Astrocyte (in vitro differentiated cells and primary cell): ENCODE measurements at regions not wholly inside any gene's neighbourhood (a gene's known extent, or its start where the extent isn't known, plus 50 kb on each side); places are given as distances from the start of the nearest gene placed in this dataset.

Source experiments
- DNase-seq: peaks from one replicate; pipeline ENCODE4 v3.0.0-alpha.2; 2010; ENCODE audit warnings: low read depth
- FAIRE-seq: peaks from 2 replicates; lab custom pipeline; 2011; peaks lifted over from hg19 to GRCh38; lab: Jason Lieb, UNC
- H2AFZ ChIP-seq: 2 replicates; pipeline ENCODE4 v1.6.0; 2012; ENCODE audit warnings: low read depth, low read length, inconsistent platforms
- H3K27ac ChIP-seq: 2 replicates; pipeline ENCODE4 v1.5.1; 2011; ENCODE audit warnings: low read depth, low read length, inconsistent platforms
- H3K27me3 ChIP-seq: 2 replicates; pipeline ENCODE4 v1.6.0; 2011; ENCODE audit warnings: low read length, inconsistent platforms; ENCODE audit not compliant: insufficient read depth
- H3K36me3 ChIP-seq: 2 replicates; pipeline ENCODE4 v1.5.1; 2011; ENCODE audit warnings: low read length, inconsistent platforms; ENCODE audit not compliant: insufficient read depth
- H3K4me1 ChIP-seq: 2 replicates; pipeline ENCODE4 v1.5.1; 2011; ENCODE audit warnings: low read length, inconsistent platforms; ENCODE audit not compliant: insufficient read depth
- H3K4me2 ChIP-seq: 2 replicates; pipeline ENCODE4 v1.6.0; 2012; ENCODE audit warnings: low read length, inconsistent platforms
- H3K4me3 ChIP-seq: 2 replicates; pipeline ENCODE4 v1.5.1; 2011; ENCODE audit warnings: low read depth, mild to moderate bottlenecking, low read length, inconsistent platforms; ENCODE audit not compliant: insufficient read depth
- H3K79me2 ChIP-seq: 2 replicates; pipeline ENCODE4 v1.6.0; 2012; ENCODE audit warnings: mild to moderate bottlenecking, low read length, inconsistent platforms; ENCODE audit not compliant: insufficient read depth
- H3K9ac ChIP-seq: 2 replicates; pipeline ENCODE4 v1.6.0; 2012; ENCODE audit warnings: mild to moderate bottlenecking, low read length, inconsistent platforms
- H3K9me3 ChIP-seq: 2 replicates; pipeline ENCODE4 v1.5.1; 2012; ENCODE audit warnings: low read depth, mild to moderate bottlenecking, low read length, inconsistent platforms; ENCODE audit not compliant: insufficient read depth
- H4K20me1 ChIP-seq: 2 replicates; pipeline ENCODE4 v1.6.0; 2012; ENCODE audit warnings: low read length, inconsistent platforms; ENCODE audit not compliant: insufficient read depth
- H3K27ac Mint-ChIP-seq: one replicate; pipeline ENCODE4 v1.8.0; 2021; ENCODE audit warnings: mild to moderate bottlenecking, mixed read lengths; ENCODE audit not compliant: unreplicated experiment
- H3K27me3 Mint-ChIP-seq: one replicate; pipeline ENCODE4 v1.8.0; 2021; ENCODE audit warnings: low read depth, mixed read lengths; ENCODE audit not compliant: unreplicated experiment
- H3K36me3 Mint-ChIP-seq: one replicate; pipeline ENCODE4 v1.8.0; 2021; ENCODE audit warnings: low read depth, mixed read lengths; ENCODE audit not compliant: unreplicated experiment
- H3K4me1 Mint-ChIP-seq: one replicate; pipeline ENCODE4 v1.8.0; 2021; ENCODE audit warnings: low read depth, mixed read lengths; ENCODE audit not compliant: unreplicated experiment
- H3K4me3 Mint-ChIP-seq: one replicate; pipeline ENCODE4 v1.8.0; 2021; ENCODE audit warnings: mild to moderate bottlenecking, moderate library complexity, mixed read lengths; ENCODE audit not compliant: unreplicated experiment
- H3K9me3 Mint-ChIP-seq: one replicate; pipeline ENCODE4 v1.8.0; 2021; ENCODE audit warnings: mild to moderate bottlenecking, mixed read lengths; ENCODE audit not compliant: unreplicated experiment
- CTCF ChIP-seq: IDR thresholded peaks from 2 replicates; pipeline ENCODE4 v1.5.1; 2011; ENCODE audit warnings: low read depth, mild to moderate bottlenecking, inconsistent platforms, low read length, moderate library complexity; ENCODE audit not compliant: insufficient read depth
- EZH2 ChIP-seq: IDR thresholded peaks from 2 replicates; pipeline ENCODE4 v1.6.1; 2012; ENCODE audit warnings: mild to moderate bottlenecking, low read length, inconsistent platforms; ENCODE audit not compliant: insufficient read depth

DNA sequence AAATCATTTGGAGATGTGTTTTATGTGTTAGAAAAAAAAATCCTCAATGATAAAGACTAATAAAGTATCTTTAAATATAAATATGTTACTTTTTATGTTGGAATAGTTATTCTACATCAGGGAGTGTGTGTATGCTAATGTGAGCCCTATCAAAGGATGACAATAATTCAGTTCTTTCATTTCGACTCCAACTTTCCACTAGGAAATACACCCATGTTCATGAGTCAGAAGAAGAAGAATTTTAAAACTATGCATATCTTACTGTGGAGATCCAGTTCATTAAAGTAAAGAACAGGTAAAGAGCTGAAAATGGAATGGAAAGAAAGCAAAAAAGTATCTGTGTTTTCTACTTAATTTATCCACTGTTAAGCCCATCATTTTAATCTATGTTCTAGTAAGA lies 399.8 kb downstream of the KCNJ2 start:
- H4K20me1 ChIP-seq, result no peaks in the 10 kb centered on the region
- TF ChIP-seq EZH2 (no peak), CTCF (no peak)
- no peak overlapping the region for H3K4me3 ChIP-seq
- no peak for FAIRE-seq
- no peaks in the 10 kb centered on the region for H3K27me3 Mint-ChIP-seq
- no peaks in the 10 kb centered on the region for H3K9me3 ChIP-seq
- no peak overlapping the region for H3K27ac Mint-ChIP-seq
- no peaks in the 10 kb centered on the region for H3K27me3 ChIP-seq
- no peak overlapping the region for H3K27ac ChIP-seq
- no peak overlapping the region for H2AFZ ChIP-seq
- no peaks in the 10 kb centered on the region for H3K4me1 ChIP-seq
- peaks cover 14% of the 10 kb centered on the region for H3K4me1 Mint-ChIP-seq
- H3K79me2 ChIP-seq, result no peaks in the 10 kb centered on the region
- H3K9me3 Mint-ChIP-seq, result no peaks in the 10 kb centered on the region
- H3K9ac ChIP-seq, result no peak overlapping the region
- no peaks in the 10 kb centered on the region for H3K36me3 ChIP-seq
- peak; percentile 27 for DNase-seq
- H3K4me3 Mint-ChIP-seq, result no peak overlapping the region
- no peak overlapping the region for H3K4me2 ChIP-seq
- no peaks in the 10 kb centered on the region for H3K36me3 Mint-ChIP-seq

DNA sequence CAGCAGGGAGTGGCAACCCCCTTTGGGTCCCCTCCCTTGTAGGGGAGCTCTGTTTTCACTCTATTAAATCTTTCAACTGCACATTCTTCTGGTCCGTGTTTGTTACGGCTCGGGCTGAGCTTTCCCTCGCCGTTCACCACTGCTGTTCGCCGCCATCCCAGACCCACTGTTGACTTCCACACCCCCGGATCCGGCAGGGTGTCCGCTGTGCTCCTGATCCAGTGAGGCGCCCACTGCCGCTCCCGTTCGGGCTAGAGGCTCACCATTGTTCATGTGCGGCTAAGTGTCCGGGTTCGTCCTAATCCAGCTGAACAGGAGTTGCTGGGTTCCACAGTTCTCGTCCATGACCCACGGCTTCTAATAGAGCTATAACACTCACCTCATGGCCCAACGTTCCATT lies 408.1 kb downstream of the KCNJ2 start:
- Histone ChIP-seq H3K4me3 (no peak overlapping the region), H3K9ac (no peak overlapping the region), H4K20me1 (no peaks in the 10 kb centered on the region), H3K36me3 (no peaks in the 10 kb centered on the region), H3K4me1 (no peaks in the 10 kb centered on the region), H3K9me3 (no peaks in the 10 kb centered on the region), H3K27me3 (no peaks in the 10 kb centered on the region), H3K4me2 (no peak overlapping the region), H3K79me2 (no peaks in the 10 kb centered on the region), H3K27ac (no peak overlapping the region), H2AFZ (no peak overlapping the region)
- H3K27ac Mint-ChIP-seq, result no peak overlapping the region
- no peaks in the 10 kb centered on the region for H3K4me1 Mint-ChIP-seq
- TF ChIP-seq CTCF (no peak), EZH2 (no peak)
- peaks cover 2% of the 10 kb centered on the region for H3K27me3 Mint-ChIP-seq
- DNase-seq (no peak), FAIRE-seq (no peak)
- no peaks in the 10 kb centered on the region for H3K9me3 Mint-ChIP-seq
- H3K4me3 Mint-ChIP-seq, result no peak overlapping the region
- no peaks in the 10 kb centered on the region for H3K36me3 Mint-ChIP-seq

DNA sequence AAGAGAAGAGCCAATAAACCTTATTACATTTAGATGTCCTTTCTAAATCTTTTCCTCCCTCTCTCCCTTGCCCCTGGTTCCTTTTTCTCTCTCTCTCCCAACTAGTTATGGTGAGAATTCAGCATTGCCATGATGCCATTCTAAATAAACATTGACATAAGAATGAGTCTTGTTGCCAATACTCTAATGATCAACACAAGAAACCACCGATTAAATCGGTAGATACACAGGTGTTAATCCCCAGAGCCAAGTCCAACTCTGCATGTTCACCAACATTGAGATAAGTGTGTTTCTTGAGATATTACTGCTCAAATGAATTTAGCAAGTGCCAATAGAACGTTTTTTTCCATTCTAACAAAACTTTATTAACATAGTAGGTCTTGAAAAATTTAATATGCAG lies 412.1 kb downstream of the KCNJ2 start:
- Mint-ChIP-seq H3K4me3 (no peak overlapping the region), H3K36me3 (no peaks in the 10 kb centered on the region), H3K9me3 (no peaks in the 10 kb centered on the region), H3K27ac (no peak overlapping the region), H3K27me3 (no peaks in the 10 kb centered on the region), H3K4me1 (peaks cover 4% of the 10 kb centered on the region)
- Histone ChIP-seq H3K9ac (no peak overlapping the region), H3K79me2 (no peaks in the 10 kb centered on the region), H3K36me3 (no peaks in the 10 kb centered on the region), H4K20me1 (no peaks in the 10 kb centered on the region), H3K4me1 (no peaks in the 10 kb centered on the region), H3K4me2 (no peak overlapping the region), H3K27me3 (no peaks in the 10 kb centered on the region), H2AFZ (no peak overlapping the region), H3K4me3 (no peak overlapping the region), H3K27ac (no peak overlapping the region), H3K9me3 (no peaks in the 10 kb centered on the region)
- no peak for TF ChIP-seq CTCF
- TF ChIP-seq EZH2, result no peak
- DNase-seq (no peak), FAIRE-seq (no peak)
